Stimulated activated CD8-positive, alpha-beta memory T cell treated with anti-CD3 and anti-CD28 coated beads, Interleukin-15, amount 100 ng/mL, for 4 hours (primary cell): ENCODE measurements at regions not wholly inside any gene's neighbourhood (a gene's known extent, or its start where the extent isn't known, plus 50 kb on each side); places are given as distances from the start of the nearest gene placed in this dataset.
"Not testable (repeated sequence)": the region's sequence is repeated elsewhere in the genome, so short reads cannot be mapped to it uniquely, and the experiment has no call there.

Experiments used
- DNase-seq, 2 donors: peaks; one replicate each; pipeline ENCODE4 v3.0.0-alpha.2; 2020; ENCODE audit warnings: low read depth in 2 of 2

DNA sequence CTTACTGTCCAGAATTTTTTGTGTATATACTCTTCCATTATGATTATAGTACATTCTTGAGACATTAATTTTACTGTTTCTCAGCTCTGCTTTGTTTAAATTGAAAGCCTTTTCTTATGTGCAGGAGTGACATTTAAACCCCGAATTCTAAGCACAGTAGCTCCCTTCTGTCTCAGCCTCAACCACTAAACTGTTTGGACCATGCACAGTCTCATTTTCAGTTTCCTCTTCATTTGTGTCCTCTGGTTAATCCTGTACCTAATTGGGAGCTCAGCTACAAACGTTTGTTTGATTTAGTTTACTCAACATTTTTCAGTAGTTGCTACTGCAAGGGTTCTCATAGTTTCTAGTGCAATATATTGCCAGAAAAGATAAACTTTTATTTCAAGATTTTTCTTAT, 206.3 kb downstream of the SLITRK5 start:
- no peak for DNase-seq

DNA sequence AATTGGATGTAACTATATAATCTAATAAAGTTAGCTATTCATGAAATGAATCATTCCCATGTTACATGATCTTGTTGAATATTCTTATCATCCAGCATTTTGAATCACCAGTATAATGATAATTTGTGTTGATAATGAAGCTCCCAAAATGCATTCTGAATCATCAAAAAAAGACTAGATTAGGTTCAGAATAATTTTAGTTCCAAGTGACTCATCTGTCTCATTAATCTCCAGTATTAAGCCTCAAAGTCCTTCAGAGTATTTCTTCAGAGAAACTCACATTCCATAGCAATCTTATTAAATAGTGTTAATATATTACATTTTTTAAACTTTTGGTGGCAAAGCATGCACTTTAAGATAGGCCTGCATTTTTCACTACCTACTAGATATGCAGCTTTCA, 207.5 kb downstream of the SLITRK5 start:
- no peak for DNase-seq

DNA sequence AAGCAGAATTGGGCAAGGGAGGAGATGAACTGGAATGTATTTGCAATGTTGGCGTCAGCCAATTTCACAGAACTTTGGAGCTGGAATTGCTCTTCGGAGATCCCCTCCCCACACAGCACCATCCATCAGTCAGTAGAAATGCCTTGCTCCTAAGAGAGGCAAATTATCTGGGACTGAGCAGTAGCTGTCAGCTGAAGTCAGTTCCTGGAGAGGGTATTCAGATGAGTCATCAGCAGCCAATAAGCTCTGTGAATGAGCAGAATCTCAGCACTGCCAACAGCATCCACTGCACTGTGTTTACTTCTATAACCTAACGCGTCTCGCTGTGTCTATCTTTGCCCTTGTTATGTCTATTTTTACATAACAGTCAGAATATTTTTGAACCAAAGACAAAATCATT, 213.7 kb downstream of the SLITRK5 start:
- no peak for DNase-seq

DNA sequence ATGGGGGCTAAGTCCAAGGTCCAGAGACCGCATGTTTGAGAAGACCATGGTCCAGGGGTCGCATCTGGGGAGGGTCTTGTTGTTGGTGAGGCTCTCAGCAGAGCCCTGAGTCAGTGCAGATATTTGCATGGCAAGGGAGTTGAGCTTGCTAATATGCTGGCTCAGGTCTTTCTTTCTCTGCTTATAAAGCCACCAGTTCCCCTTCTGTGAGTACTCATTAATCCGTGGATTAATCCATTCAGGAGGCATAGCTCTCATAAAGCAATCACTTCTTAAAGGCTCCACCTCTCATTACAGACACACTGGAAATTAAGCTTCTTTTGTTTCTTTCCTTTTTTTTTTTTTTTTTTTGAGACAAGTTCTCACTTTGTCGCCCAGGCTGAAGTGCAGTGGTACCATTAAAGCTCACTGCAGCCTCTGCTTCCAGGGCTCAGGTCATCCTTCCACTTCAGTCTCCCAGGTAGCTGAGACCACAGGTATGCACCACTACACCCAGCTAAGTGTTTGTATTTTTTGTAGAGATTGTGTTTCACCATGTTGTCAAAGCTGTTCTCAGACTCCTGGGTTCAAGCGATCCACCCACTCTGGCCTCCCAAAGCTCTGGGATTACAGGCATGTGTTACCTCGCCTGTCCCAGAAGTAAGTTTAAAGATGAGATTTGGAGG, 216.4 kb downstream of the SLITRK5 start:
- no peak for DNase-seq

DNA sequence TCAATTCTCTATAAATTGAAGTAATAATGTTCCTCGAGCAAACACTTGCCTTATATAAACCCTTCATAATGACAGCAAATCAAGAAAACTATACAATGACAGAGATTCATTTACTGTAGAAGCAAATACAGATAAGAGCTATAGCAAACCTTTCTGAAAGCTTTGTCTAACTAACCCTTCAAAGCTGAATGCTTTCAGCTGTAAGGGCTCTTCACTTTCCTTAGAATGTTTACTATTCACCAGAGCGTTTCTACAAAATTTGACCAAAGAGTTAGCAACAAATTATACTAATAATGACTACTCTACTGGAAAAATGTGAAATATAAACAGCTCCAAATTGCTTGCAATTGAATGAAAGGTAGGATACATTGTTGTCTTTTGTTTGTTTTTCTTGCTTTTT, 218.1 kb downstream of the SLITRK5 start:
- DNase-seq = no peak

DNA sequence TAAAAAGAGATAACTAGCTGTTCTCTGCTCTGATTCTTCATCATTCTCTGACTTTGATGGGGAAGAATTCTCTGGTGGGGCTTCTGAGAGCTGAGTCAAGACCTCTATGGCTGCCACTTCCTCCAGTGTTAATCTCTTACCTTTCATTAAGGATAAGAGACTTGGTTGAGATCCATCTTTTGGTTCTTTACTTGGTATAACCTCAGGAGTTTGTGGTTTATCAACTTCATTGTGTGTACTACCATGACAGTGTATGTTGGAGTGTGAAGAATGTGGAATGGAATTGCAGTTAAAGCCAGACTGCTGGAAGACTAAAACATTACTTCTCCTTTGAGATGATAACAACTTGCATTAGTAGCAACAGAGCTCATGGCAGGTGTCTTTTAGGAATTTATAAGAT, 222.0 kb downstream of the SLITRK5 start:
- DNase-seq = no peak

DNA sequence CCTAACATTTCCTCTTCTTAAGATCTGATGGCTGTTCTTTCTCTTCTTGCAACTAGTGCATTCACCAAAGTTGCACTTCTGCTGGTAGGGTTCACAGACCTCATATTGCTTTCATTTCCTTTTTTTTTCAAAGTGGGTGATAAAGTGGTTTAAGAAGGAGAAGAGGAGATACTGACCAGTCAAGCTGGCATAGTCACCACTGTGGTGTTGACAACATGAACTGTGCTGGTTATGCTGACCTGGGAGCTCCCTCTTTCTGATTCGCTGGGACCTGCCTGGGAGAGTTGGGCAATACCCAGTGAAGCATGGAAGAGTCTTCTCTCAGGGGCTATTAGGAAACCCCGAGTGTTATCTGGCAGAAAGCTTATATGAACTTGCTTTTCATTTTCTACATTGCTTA, 222.9 kb downstream of the SLITRK5 start:
- no peak for DNase-seq

DNA sequence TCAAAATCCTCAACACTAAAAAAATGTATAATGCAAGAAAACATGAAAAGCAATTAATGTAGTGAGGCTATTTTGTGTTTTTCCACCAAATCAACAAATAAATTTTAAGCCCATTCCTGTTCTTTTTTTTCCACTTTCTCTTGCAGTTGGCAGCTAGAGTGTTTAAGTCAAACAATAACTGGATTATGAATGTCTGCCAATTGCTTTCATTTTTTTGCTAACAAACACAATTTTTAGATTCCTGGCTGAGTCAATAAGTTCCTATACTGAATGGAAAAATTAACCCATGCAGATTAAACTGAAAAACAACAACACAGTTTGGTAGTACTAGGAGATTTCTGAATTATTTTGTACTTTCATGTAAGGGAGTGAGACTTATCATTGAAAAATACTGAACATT, 232.4 kb downstream of the SLITRK5 start:
- no peak for DNase-seq

DNA sequence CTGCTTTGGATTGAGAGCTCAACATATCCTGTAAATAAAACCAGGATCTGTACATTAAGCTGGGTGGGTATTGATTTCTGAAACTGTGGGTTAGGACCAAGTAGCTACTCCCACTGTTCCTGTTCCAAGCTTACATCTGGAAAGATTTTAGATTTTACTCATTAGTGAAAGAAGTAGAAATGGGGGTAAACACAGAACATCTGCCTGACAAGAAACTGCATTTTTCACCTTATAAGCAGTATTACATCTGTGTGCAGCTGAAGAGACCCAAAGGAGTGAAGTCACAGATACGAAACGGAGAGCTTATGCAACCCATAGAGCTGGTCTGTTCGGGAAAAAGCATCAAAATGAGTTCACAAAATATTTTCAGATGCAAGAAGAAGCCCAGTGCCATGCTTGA, 235.2 kb downstream of the SLITRK5 start:
- DNase-seq = no peak

DNA sequence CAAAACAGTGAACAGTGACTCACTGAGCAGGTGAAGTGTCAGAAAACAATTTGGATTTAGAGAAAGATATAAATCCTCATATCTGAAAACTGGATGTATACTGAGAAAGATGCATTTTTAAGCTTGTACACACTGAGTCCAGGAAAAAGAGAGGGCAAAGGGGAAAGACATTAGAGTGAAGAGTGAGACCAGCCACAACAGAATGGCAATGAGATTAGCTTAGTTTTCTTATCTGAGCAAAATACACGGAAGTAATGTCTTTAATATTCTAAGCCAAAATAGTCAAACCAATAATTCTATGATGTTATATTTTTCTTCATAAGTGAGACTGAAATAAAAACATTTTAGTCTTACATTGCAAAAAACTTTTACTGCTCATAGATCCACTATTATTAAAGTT, 236.0 kb downstream of the SLITRK5 start:
- no peak for DNase-seq

DNA sequence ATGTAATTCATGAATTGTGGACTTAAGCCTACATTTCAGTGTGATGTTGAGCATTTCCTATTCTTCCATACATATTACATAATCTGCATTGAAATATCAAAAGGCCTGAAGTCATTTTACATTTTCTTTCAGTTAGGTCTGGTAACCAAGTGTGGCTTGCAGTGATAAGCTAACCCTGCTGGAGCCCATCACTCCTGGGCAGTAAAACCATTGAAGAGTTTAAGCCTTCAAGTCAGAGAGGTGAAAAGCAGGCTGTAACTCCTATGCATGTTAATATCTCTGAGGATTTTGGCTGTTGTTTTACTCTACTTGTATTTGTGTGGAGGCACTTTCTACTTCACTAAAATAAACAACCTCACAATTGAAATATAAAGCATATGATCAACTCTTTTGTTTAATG, 248.8 kb downstream of the SLITRK5 start:
- no peak for DNase-seq

DNA sequence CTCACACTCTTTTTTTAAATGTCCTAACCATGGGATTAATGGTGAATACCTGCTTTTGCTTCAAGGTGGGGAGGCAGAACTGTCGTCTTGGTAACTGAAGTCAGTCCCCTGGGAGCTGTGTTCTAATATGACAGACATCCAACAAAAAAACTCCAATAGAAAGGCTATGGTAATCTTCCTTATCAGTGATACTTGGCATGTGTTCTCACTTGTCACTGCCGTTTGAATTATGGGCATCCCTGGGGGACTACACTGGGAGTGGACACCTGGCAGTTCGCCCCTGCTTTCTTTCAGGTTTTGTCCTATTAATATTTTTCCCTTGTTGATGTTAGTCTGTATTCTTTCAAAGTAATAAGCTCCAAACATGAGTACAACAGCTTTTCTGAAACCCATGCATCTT, 252.6 kb downstream of the SLITRK5 start:
- no peak for DNase-seq

DNA sequence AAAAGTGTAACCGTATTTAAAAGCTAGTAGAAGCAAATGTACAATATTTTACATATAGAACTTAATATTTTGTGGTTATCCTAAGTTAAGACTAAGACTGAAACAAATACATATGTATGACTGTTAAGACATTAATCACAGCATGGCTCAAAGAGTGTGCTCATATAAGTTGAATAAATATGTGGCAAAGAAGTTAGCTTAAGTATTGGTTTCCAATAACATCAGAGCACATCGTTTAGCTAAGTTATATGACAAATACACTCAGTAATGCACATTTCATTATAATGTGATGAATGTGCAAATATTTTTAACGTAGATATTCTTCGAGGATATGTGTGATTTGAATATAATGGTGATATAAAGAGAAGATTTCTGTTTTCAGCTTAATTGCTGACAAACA, 253.8 kb downstream of the SLITRK5 start:
- DNase-seq = no peak

DNA sequence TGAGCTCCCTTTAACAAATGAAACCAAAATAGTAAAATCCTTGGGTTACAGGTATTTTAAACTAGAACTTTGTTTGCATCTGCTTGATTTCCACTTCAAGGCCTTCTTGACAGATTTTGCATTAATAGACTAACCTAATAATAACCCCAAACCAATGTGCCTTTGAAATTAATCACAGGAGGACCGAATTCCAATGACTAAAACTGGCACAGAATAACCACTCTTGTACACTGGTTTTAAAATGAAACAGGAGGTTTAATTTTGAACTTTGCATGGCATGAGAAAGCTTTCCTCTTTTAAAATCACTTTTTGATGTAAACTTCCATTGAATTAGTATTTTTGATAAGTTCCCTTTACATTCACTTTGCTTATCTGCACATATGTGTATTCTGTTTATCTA, 269.6 kb downstream of the SLITRK5 start:
- no peak for DNase-seq

DNA sequence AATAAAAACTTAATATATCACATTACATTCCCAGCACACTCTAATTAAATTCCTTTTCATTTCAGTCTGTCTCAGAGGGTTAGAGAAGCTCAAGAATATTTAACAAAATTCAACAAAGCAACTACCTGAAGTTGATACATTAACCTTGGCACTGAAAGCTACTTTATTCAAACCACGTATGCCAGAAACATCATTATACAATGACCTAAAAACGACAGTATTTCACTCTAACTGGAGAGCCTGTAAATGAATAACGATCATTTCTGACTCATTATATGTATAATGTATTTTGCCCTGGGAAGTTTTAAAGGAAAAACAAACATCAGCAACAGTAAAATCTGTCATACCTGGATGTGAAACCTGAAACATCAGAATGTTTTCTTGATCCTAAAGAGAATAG, 270.1 kb downstream of the SLITRK5 start:
- no peak for DNase-seq

DNA sequence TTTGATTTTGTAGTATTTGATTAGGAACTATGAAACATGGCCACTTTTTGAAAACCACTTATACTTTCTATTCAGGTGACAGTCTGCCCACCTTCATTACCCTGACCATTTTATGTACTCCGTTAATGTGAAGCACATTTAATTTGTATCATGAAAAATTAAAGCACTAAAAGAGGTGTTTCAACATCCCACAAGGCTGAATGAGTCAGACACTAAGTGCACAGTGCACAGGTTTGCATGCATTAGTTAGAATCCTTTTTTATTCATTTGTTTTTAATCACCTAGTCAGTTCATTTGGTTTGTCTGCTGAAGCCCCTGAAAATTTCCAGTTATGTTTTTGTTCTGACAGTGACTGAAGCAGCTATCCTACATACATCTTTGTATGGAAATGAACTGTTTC, 271.0 kb downstream of the SLITRK5 start:
- DNase-seq = no peak

DNA sequence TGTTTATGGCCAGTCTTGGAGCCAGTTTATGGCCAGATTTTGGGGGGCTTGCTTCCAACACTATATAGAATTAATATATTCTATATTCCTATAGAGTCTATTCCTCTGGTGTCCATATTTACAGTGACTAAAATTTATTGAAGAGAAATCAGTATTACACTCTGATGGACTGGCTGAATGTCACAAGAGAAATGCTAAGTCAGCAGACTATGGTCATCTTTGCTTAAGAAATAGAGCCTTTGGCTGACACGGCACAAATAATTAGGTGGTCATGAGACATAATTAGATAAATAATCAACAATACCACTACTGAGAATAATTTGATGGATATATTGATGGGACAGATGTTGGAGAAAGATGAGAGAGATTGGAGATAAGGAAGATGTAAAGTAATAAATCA, 272.9 kb downstream of the SLITRK5 start:
- no peak for DNase-seq

DNA sequence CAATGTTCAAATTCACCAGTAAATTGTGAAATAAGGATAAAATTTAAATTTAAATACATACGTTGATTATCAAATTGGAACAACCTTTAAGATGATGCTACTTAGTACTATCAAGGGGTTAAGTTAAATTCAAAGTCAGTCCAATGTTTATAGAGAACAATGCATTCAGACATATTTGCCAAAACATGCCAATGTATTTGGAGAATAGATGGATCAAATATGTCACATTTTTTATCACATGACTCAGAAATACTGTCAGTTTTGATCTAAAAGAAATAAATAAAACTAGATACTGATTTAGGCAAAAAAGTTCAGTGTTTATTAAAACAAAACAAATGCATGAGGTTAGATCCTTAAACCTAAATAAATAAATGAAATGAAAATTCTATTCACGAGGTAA, 281.2 kb downstream of the SLITRK5 start:
- DNase-seq = no peak

DNA sequence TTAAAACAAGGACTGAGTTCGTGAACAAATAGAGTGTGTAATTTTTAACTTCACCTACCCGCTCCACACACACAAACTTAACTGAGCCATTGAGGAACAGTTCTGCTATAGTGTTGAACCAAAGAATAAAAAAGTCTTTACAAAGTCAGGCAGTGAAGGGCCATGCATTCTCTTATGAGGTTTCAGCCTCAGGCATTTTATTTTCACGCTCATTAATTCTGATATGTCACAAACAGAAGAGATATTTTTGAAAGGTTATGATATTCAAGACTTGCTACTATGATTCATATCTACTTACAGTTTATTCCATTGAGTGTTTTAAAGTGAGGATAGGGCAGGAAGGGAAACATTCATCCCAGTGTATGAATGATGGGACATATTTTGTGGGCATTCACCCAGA, 282.2 kb downstream of the SLITRK5 start:
- DNase-seq = no peak

DNA sequence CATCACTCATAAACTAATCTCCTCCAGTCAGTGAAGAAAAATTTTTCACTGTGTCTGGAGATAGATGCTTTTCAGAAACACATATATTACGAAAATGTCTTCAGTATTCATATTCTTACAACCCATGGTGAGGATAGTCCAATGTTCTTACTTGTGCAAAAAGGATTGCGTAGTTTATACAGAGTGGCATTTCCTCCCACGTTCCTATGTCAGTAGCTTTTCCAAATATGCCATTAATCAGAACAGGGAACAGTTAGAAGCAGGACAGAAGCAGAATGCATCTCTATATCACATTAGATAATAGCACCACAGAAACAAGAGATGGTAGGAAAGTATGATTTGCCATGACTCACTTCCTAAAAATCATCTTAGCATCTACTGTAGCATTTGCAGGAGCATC, 282.9 kb downstream of the SLITRK5 start:
- DNase-seq = no peak

DNA sequence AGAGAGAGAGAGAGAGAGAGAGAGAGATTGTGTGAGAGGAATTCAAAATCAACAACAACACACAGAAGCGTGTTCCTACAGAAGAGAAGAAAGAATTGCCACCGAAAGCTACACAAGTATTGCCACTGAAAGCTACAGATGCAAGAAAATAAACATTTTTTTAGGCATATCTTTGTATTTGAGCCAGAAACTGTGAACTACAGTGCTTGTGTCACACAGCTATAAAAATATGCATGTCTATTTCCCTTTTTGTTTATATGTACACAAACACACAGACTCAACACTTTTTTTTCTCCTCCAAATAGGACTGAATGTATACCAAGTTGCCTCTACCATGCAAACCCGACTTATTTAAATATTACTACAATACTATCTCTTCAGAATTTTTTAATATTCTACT, 290.4 kb downstream of the SLITRK5 start:
- DNase-seq = no peak

DNA sequence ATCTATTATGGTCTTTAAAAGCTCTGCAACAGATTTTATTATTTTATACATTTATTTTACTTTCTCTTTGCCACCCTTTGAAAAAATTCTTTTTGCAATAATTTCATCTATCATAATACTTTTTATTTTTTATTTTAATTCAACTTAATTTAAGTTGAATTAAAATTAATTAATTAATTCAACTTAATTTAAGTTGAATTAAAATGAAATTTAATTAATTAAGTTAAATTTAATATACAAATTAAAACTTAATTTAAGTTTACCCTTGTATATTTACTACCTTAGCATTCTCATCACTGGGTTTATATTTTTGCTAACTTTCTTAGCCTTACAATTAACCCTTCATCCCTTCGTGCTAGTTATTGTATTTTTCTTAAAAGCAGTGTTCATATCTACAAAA, 301.4 kb downstream of the SLITRK5 start:
- no peak for DNase-seq

DNA sequence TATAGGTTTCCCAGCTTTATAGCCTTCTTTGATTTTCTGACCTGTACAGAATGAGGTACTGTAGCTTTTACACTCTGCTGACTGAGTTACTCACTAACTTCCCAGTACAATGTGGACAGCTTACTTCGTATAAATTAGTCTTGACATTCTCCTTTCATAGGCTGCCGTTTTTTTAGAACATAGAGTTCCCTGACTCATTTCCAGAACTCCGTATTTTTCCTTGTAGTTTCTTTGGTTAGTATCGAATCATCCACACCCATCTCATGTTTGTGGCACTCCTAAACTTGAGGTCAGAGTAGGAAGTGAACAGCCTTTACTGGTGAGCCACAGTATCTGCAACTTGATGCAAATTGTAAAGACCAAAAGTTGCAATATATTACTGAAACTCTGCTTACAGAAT, 303.9 kb downstream of the SLITRK5 start:
- no peak for DNase-seq

DNA sequence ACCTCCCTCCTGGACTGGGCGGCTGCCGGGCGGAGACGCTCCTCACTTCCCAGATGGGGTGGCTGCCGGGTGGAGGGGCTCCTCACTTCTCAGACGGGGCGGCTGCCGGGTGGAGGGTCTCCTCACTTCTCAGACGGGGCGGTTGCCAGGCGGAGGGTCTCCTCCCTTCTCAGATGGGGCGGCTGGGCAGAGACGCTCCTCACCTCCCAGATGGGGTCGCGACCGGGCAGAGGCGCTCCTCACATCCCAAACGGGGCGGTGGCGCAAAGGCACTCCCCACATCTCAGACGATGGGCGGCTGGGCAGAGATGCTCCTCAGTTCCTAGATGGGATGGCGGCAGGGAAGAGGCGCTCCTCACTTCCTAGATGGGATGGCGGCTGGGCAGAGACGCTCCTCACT, 305.5 kb downstream of the SLITRK5 start:
- DNase-seq = not testable (repeated sequence)

DNA sequence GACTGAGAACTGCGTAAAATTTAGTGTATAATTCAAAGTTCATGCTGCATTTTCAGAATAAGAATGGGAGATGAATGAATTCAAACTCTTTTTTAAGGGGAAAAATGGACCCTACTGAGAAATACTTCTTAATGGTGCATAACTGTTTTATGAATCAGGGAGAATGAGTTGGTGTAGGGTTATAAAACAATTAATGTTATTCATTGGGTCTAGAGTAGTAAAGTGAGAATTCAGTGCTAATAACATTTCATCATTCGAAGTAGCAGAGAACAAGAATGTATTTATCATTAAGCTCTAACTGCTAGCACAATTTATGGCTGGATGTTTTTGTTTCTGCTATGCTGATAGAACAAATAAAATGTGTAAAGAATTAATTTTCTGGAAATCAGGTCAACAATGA, 310.2 kb downstream of the SLITRK5 start:
- no peak for DNase-seq
